ENCODE measurements at regions not wholly inside any gene's neighbourhood (a gene's known extent, or its start where the extent isn't known, plus 50 kb on each side); places are given as distances from the start of the nearest gene placed in this dataset.

DNA sequence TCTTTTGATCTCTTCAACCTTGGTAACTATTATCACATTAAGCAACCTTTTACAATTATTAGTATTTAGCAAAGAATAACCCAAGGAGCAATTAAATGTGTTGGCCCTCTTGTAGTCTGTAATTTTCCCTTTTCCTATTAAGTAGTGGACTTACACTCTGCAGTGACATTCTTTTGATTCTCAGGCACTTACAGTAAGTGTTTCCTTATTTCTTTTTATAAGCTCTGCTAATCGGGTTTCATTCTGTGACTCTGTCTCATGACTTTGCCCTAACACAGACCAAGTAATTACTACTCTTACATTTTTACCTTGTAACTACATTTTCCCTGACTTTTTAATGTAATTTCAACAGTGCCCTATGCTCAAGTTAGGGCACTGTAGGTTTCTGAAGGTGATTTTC is 104.0 kb upstream of the EPHA7 start:
- TF ChIP-seq, protein P1, sequence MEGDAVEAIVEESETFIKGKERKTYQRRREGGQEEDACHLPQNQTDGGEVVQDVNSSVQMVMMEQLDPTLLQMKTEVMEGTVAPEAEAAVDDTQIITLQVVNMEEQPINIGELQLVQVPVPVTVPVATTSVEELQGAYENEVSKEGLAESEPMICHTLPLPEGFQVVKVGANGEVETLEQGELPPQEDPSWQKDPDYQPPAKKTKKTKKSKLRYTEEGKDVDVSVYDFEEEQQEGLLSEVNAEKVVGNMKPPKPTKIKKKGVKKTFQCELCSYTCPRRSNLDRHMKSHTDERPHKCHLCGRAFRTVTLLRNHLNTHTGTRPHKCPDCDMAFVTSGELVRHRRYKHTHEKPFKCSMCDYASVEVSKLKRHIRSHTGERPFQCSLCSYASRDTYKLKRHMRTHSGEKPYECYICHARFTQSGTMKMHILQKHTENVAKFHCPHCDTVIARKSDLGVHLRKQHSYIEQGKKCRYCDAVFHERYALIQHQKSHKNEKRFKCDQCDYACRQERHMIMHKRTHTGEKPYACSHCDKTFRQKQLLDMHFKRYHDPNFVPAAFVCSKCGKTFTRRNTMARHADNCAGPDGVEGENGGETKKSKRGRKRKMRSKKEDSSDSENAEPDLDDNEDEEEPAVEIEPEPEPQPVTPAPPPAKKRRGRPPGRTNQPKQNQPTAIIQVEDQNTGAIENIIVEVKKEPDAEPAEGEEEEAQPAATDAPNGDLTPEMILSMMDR (IDR thresholded peaks at IDR 0.05): no peak
- no peak for TF ChIP-seq POLR2A (IDR thresholded peaks at IDR 0.05)

Data from tibial nerve (tissue), 3 donors.